Lower lobe of right lung (tissue), 2 donors: ENCODE measurements at regions not wholly inside any gene's neighbourhood (a gene's known extent, or its start where the extent isn't known, plus 50 kb on each side); places are given as distances from the start of the nearest gene placed in this dataset.

Experiments used
- ATAC-seq, 2 donors: fragments of 200-7000 bp; cut with Tn5 transposase; one replicate each; pipeline ENCODE4 v1.9.1; 2020 to 2022; ENCODE audit warnings: mild to moderate bottlenecking in 2 of 2, moderate library complexity in 2 of 2
- DNase-seq: peaks from one replicate; pipeline ENCODE4 v3.0.0-alpha.2; 2020
- H3K27ac ChIP-seq: fragments of 200-600 bp; one replicate; pipeline ENCODE4 v1.8.0; 2022
- H3K27me3 ChIP-seq: fragments of 200-600 bp; one replicate; pipeline ENCODE4 v1.8.0; 2022; ENCODE audit warnings: low read depth
- H3K36me3 ChIP-seq: fragments of 200-600 bp; one replicate; pipeline ENCODE4 v1.8.0; 2022; ENCODE audit warnings: mild to moderate bottlenecking
- H3K4me1 ChIP-seq: fragments of 200-600 bp; one replicate; pipeline ENCODE4 v1.8.0; 2022
- H3K4me3 ChIP-seq: fragments of 200-600 bp; one replicate; pipeline ENCODE4 v1.8.0; 2022; ENCODE audit warnings: mild to moderate bottlenecking
- H3K9me3 ChIP-seq: fragments of 200-600 bp; one replicate; pipeline ENCODE4 v1.8.0; 2022
- CTCF ChIP-seq: fragments of 200-600 bp; IDR thresholded peaks from one replicate; pipeline ENCODE4 v1.8.0; 2022; ENCODE audit warnings: antibody characterized with exemption, mild to moderate bottlenecking
- intact Hi-C: fragments of 100-400 bp; cut with DNase I; formaldehyde crosslinking; loops from one replicate; pipeline ENCODE4 v1.11.0; 2022
- donor health status: DM: no; HTN: yes; CAD: no; lungs with severe emphysema.

GRCh38 chr14:24693353-24693737 is 59.4 kb upstream of the GZMB start:
- Histone ChIP-seq H3K9me3 (no peaks in the 10 kb centered on the region), H3K27ac (no peak overlapping the region), H3K4me1 (no peaks in the 10 kb centered on the region), H3K36me3 (no peaks in the 10 kb centered on the region), H3K27me3 (no peaks in the 10 kb centered on the region), H3K4me3 (no peak overlapping the region)
- ATAC-seq (no peak), DNase-seq (no peak)
- intact Hi-C loops = no loop called here
- TF ChIP-seq CTCF = no peak

GRCh38 chr14:24692382-24693352 is 58.7 kb upstream of the GZMB start:
- DNase-seq = no peak

GRCh38 chr14:24690492-24690891 is 56.5 kb upstream of the GZMB start:
- H3K4me1 ChIP-seq = no peaks in the 10 kb centered on the region
- ATAC-seq (no peak), DNase-seq (no peak)
- no peak overlapping the region for H3K4me3 ChIP-seq
- H3K9me3 ChIP-seq = no peaks in the 10 kb centered on the region
- no peaks in the 10 kb centered on the region for H3K27me3 ChIP-seq
- H3K27ac ChIP-seq = no peak overlapping the region
- no peak for TF ChIP-seq CTCF
- intact Hi-C loops = no loop called here
- no peaks in the 10 kb centered on the region for H3K36me3 ChIP-seq

More at GRCh38 chr14:24692382-24693352, 58.7 kb upstream of the GZMB start:
- ATAC-seq = peak; percentile 56 to 57
- no peaks in the 10 kb centered on the region for H3K36me3 ChIP-seq
- no peak overlapping the region for H3K4me3 ChIP-seq
- no peaks in the 10 kb centered on the region for H3K4me1 ChIP-seq
- H3K27me3 ChIP-seq = no peaks in the 10 kb centered on the region
- intact Hi-C loops = no loop called here
- TF ChIP-seq CTCF = no peak
- H3K27ac ChIP-seq = no peak overlapping the region
- H3K9me3 ChIP-seq = no peaks in the 10 kb centered on the region

GRCh38 chr14:24688030-24688658 is 54.2 kb upstream of the GZMB start:
- Histone ChIP-seq H3K4me3 (no peak overlapping the region), H3K4me1 (no peaks in the 10 kb centered on the region), H3K27ac (no peak overlapping the region), H3K9me3 (no peaks in the 10 kb centered on the region), H3K36me3 (no peaks in the 10 kb centered on the region), H3K27me3 (no peaks in the 10 kb centered on the region)
- TF ChIP-seq CTCF = no peak
- DNase-seq = no peak
- no peak for ATAC-seq
- intact Hi-C loops = no loop called here
